AG10803 (cell line): ENCODE measurements at regions not wholly inside any gene's neighbourhood (a gene's known extent, or its start where the extent isn't known, plus 50 kb on each side); places are given as distances from the start of the nearest gene placed in this dataset.

ENCODE experiments used
- DNase-seq: peaks from one replicate; pipeline ENCODE4 v3.0.0; 2010; ENCODE audit warnings: low read depth
- H3K4me3 ChIP-seq: 2 replicates; pipeline ENCODE4 v1.5.1; 2011; ENCODE audit warnings: mild to moderate bottlenecking, low read length, control low read depth
- CTCF ChIP-seq: conservative IDR thresholded peaks from 2 replicates; pipeline ENCODE4 v1.5.1; 2011; ENCODE audit warnings: mild to moderate bottlenecking, low read length, control low read depth, inconsistent platforms

GRCh38 chr19:30105727-30106126 is 163.7 kb downstream of the URI1 start:
- H3K4me3 ChIP-seq, result no peak overlapping the region
- DNase-seq, result no peak
- TF ChIP-seq CTCF, result no peak

DNA sequence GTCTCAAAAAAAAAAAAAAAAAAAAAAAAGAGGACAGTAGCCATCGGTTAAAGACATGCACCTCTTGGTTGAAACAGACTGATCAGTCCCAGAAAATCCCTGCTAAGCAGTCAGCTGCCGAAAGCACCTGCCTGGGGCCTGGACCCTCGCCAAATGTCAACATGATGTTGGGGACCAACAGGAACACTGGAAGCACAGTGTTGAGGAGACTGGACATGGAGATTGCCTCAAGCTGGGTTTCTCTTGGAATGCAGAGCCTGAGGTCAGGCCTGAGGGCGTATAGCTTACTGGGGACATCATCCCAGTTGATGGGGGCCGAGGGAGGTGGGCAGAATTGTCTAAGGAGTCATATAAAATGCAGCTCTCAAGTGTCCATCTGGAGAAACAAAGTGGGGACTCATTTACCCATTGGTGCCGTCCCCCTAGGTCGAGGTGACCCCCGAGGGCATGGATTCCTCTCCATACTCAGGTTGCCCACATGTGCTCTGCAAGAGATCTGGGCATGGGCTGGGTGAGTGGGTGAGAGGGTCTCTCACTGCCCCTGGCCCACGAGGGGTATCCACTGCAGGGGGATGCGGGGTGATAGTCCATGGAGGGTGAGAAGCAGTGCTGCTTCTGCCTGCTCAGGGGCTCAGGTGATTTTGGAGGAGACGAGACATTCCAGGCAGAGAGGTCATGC is 164.5 kb downstream of the URI1 start:
- no peak overlapping the region for H3K4me3 ChIP-seq
- TF ChIP-seq CTCF, result no peak
- no peak for DNase-seq

GRCh38 chr19:30107251-30107650 is 165.2 kb downstream of the URI1 start:
- no peak for DNase-seq
- H3K4me3 ChIP-seq, result no peak overlapping the region
- TF ChIP-seq CTCF, result no peak

DNA sequence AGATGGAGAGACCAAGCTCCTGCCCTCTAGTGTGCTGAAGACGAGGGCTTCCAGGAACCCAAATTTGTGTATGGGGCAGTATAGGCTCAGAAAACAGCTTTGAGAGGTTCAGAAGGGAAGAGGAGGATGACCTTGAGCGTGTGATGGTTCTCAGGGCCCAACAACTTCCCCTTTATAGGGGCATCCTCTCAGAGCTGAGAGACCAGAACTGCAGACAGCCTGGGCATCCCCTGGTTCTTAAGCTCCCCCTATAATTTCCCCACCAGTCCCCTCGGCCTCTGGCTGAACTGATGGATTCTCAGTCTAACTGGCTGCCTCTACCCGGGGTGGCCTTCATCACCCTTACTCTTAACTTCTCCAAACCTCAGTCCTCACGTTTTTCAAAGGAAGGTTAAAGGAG is 167.5 kb downstream of the URI1 start:
- H3K4me3 ChIP-seq, result no peak overlapping the region
- TF ChIP-seq CTCF, result no peak
- no peak for DNase-seq

DNA sequence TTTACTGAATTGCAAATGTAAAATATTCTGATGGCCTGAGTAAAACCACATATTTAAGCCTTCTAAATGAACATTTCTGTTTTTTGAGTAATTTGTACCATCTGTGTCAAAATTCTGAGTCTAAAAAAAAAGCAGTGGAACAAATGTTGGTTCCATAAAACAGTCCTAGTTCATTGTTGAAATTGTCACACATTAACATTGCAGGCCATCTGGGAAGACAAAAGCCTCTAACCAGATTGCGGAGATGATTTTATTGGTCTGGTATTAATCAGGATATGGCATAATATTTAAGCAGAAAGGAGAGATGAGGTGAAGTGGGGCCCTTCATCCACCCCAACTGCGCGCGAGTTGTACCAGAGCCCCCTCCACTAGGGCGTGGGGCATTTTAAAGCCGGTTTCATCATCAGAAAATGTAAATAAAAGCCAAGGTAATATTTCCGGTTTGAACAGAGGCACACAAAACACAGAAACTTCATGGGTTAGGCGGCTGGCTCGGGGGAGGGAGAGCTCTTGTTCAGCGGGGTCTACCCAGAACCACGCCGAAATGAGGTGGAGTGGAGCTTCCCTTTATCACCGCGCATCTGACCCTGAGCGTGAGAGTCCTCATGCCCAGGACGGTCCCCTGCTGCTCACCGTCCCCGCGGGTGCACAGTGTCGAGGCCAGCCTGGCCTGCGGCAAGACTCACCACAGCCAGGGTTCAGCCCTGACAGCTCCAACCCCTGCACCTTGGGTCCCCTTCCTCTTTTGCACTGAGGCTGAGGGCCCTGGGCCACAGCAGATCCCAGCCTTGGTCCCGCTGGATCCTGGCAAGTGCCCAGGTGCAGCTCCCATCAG is 169.2 kb downstream of the URI1 start:
- TF ChIP-seq CTCF, result no peak
- DNase-seq, result peak; percentile 5
- no peak overlapping the region for H3K4me3 ChIP-seq

DNA sequence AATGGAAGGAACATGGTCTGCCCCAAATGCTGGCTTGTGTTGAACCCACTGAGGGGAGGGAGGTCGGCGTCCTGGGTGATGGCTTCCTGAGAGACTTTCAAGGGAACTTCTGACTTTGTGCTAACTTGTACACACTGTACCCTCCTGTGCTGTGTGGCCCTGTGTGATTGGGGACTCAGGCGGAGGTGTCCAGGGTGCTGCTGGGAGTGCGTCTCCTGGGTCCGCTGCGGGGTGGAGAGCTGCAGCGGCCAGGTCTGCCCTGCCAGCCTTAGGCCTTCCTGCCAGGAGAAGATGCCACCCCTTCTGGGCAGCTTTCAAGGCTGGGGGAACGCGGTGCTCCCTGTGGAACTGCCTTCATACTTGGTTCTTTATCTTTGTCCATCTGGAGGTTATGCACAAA is 170.1 kb downstream of the URI1 start:
- TF ChIP-seq CTCF, result no peak
- DNase-seq, result no peak
- H3K4me3 ChIP-seq, result no peak overlapping the region

- H3K4me3 ChIP-seq, result no peak overlapping the region
- DNase-seq, result no peak
- TF ChIP-seq CTCF, result no peak
Measured at GRCh38 chr19:30112666-30113065, 170.6 kb downstream of the URI1 start.
